ENCODE measurements at regions not wholly inside any gene's neighbourhood (a gene's known extent, or its start where the extent isn't known, plus 50 kb on each side); places are given as distances from the start of the nearest gene placed in this dataset.
"Not testable (repeated sequence)": the region's sequence is repeated elsewhere in the genome, so short reads cannot be mapped to it uniquely, and the experiment has no call there.

DNA sequence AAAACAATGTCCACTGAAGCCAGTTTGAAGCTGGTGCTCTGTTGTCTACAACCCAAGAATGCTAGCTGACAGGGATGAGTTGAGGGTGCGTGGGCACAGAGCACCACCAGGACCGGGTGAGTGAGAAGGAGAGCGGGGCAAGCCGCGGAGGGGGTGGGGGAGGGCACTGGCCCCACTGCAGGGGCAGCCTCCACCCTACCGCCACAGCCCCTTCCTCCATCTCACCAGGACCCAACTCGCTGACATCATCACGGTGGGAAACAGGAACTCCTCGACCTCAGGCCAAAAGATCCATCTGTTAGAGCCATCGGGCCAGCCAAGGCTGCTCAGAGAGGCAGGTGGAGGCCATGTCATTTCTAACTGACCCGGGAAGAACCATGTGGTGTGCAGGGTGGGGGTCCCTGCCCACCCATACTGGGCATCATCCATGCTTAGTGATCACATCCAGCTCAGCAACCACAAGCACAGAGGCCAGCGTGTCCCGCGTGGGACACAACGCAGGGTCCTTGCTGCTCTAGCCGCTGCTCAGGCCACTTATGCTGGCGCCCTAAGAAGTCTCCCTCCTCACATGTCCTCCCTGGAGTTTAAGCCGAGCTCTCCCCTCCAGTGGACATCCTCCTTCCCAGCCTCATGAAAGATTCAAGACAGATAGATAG is 57.6 kb upstream of the GATA2 start:
- DNase-seq (ENCODE audit: missing footprints) (no peak), ATAC-seq (no peak)
- intact Hi-C loops (cut with DNase I): no loop called here

DNA sequence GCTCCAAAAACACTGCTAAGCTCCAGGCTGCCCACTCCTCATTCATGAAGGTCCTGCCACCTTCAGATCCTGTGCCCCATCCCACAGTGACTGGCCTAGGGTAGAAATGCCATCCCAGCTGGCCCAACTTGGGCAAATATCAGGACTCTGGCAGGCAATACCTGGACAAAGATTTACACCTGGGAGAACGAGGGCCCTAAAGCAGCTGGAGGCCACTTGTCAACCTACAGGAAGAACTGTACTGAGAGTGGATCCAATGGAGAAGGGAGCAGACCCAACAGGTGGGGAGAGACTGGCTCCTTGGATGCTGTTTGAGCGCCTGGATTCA is 57.1 kb upstream of the GATA2 start:
- DNase-seq (ENCODE audit: missing footprints) (no peak), ATAC-seq (no peak)
- intact Hi-C loops (cut with DNase I): no loop called here

DNA sequence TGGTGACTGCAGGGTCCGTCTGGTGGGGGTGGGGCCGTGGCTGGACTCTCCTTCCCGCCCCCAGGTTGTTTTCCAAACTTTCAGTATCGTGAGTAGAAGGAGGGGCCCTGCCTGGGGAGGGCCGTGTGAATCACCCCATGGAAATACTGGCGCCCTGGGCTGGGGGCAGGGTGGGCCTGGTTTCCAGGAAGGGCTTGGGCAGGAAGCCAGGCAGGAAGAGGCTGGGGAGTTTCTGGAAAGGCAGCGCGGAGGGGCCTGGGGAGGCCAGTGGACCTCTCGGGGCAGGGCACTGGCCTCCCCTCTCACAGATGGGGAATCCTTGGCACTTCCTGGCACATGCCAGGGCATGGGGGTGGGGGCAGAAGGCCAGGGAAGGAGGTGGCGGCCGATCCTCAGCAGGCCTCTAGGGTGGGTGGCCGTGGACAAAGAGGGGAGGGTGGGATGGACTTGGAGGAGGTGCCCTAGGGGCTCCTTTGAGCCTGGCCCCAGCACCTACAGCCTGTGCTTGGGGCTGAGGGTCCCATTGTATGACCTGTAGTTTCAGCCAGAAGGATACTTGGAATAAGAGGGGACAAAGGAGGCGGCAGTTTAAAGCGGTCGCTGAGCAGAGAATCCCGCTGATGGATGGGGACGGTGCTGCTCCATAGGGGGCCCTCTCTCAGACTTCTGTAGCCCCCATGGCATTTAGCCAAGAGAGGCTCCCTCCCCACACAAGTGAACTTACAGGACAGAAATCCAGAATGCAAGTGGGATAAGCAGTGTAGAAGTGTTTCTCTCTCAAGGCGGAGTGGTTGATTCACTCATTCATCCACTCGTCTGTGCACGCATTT is 56.5 kb upstream of the GATA2 start:
- intact Hi-C loops (cut with DNase I): loop anchor here (1.0 kb wide), 2 partner anchors 25 to 66 kb away; no protein-coding TSS in a partner anchor
- ATAC-seq: peak; percentile 51
- DNase-seq (ENCODE audit: missing footprints): no peak

DNA sequence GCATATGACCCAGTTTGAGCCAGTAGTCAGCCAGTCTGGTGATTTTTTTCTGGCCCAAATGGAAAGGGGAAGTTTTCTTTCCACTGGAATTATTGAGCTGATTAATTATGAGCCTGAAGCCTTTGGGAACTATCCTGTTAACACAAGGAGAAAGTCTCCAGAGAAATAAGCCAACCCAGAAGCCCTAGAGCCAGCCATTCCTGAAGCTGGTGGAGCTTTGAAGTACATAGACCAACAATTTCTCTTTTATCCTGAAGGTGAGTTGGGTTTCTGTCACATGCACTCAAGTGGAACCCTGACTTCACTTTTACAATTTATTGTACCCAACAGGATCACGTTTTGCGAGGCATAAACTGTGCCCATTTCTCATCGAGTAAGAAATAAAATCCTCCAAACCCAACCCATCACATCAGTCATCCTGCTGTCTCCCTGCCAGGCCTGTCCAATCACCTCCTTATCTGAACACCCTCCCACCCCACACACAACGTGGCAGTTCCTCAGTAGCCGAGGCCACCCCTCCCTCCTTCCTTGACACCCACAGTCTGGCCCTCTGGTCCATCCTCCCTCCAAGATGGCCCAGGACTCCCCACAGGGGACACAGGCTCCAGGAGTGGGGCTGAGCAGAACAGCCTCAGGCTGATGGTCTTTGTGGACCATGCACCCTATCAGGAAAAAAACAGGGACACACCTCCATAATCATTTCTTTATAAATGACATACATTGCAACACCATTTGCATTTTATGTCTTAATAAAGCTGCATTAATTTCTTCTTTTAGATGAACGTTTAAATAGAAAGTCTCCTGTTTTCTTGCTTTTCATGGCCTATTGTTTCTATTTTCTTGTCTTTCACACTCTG is 55.7 kb upstream of the GATA2 start:
- DNase-seq (ENCODE audit: missing footprints) (no peak), ATAC-seq (no peak)
- intact Hi-C loops (cut with DNase I): loop anchor here (1.0 kb wide), 2 partner anchors 26 to 65 kb away; no protein-coding TSS in a partner anchor

DNA sequence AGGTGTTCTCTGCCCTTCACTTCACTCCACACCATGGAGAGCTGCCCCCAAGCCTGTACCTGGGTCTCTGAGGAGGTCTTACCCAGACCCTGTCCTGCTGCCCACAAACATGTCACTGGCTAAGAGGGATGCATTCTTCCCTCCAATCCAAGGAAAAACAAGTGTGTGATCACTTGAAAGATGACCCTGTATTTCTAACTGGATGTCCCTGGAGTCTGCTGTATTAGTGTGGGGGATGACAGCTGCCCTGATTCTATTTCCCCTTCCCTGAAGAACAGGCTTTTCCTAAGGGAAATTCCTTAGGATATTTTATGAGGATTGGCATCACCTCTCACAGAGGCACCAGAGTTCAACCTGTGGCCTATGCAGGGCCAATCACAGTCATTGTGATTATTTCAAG is 55.0 kb upstream of the GATA2 start:
- intact Hi-C loops (cut with DNase I): no loop called here
- ATAC-seq (no peak), DNase-seq (ENCODE audit: missing footprints) (no peak)

DNA sequence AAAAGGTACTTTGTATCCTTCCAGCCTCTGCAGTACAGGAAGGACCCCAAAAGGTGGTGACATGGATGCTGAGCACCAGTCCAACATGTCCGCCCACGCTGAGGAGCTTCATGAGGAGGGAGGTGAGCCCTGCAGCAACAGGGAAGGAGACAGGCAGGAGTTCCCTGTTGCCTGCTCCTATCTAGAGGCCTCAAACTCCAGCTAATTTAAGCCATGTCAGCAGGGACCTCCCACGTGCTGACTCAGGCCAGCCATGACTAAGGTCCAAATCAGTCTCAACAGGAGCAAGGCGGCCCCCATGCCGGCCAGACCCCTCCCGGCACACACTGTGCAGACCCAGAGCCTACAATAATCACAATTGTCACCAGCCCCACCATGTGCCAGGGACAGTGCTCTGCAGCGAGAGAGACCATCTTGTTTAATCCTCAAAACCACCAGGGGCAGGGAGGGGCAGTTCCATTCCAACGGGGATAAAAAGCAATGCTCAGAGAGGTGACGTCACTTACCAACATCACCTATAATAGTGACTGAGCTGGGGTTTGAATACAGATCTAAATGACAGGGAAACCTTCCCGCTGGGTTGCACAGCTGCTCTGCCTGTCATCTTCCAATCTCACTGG is 54.5 kb upstream of the GATA2 start:
- DNase-seq (ENCODE audit: missing footprints) (no peak), ATAC-seq (no peak)
- intact Hi-C loops (cut with DNase I): no loop called here

DNA sequence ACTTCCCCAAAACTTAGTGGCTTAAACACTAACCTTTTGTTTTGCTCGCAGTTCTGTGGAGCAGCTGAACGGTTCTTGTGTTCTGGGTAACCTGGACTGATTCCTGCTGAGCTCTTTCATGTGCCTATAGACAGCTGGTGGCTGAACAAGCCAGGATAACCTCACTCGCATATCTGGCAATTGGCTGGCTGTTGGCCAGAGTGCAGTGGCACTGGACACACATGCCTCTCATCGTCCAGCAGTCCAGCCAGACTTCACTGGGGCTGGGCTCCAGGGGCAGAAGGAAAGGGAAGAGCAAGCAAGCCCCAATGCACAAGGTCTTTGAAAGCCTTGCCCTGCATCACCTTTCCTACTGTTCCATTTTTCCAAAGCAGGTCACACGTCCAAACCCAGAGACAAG is 53.6 kb upstream of the GATA2 start:
- ATAC-seq (no peak), DNase-seq (ENCODE audit: missing footprints) (no peak)
- intact Hi-C loops (cut with DNase I): no loop called here

DNA sequence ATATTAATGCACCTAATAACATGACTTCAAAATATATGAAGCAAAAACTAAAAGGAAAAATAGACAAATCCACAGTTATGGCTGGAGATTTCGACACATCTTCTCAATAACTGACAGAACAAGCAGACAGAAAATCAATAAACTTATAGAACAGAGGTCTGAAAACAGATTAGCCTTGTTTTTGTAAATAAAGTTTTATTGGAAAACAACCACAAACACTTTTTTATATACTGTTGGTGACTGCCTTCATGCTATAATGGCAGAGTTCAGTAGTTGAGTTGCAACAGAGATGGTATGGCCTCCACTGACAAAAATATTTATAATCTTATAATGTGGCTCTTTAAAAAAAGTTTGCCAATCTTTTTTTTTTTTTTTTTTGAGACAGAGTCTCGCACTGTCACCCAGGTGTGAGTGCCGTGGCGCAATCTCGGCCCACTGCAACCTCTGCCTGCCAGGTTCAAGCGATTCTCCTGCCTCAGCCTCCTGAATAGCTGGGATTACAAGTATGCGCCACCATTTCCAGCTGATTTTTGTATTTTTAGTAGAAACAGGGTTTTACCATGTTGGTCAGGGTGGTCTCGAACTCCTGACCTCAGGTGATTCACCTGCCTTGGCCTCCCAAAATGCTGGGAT is 52.2 kb upstream of the GATA2 start:
- no peak for DNase-seq (ENCODE audit: missing footprints)
- no peak for ATAC-seq
- intact Hi-C loops (cut with DNase I): no loop called here

DNA sequence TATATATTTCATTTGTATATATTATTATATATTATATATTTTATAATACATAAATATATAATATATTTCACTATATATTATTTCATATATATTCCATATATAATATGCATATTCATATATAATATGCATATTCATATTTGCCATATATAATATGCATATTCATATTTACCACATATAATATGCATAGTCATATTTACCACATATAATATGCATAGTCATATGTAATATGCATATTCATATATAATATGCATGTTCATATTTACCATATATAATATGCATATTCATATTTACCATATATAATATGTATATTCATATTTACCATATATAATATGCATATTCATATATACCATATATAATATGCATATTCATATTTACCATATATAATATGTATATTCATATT is 51.2 kb upstream of the GATA2 start:
- no peak for ATAC-seq
- DNase-seq (ENCODE audit: missing footprints): no peak
- intact Hi-C loops (cut with DNase I): no loop called here

DNA sequence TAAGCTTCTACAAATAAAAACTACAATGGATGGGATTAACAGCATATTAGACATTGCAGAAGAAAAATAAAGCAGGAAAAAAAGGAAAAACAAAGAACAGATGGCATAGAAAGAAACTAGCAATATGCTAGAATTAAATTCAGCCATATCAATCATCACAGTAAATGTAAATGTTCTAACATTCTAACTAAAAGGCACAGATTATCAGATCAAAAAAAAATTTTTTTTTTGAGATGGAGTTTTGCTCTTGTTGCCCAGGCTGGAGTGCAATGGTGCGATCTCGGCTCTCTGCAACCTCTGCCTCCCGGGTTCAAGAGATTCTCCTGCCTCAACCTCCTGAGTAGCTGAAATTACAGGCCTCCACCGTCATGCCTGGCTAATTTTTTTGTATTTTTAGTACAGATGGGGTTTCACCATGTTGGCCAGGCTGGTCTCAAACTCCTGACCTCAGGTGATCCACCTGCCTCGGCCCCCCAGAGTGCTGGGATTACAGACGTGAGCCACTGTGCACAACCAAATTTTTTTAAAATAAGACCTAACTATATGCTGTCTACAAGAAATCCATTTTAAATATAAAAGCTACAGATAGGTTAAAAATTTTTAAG is 50.7 kb upstream of the GATA2 start:
- ATAC-seq; DNase-seq (ENCODE audit: missing footprints); intact Hi-C loops (cut with DNase I): not testable (repeated sequence)

All from Right ventricle myocardium inferior (tissue), 1 donor.